GM23338 (cell line): ENCODE measurements at regions not wholly inside any gene's neighbourhood (a gene's known extent, or its start where the extent isn't known, plus 50 kb on each side); places are given as distances from the start of the nearest gene placed in this dataset.
A peak's percentile ranks its signal among the peaks of the same experiment; 100 is the strongest.

Experiments used
- ATAC-seq: fragments of 200-7000 bp; cut with Tn5 transposase; 3 replicates; pipeline ENCODE4 v1.9.1; 2020
- DNase-seq: peaks from one replicate; pipeline ENCODE4 v3.0.0-alpha.2; 2015; ENCODE audit warnings: low spot score
- H2AFZ ChIP-seq: fragments of 200-600 bp; sonication (generic); 2 replicates; pipeline ENCODE4 v1.8.0; 2016; ENCODE audit warnings: antibody characterized with exemption, mild to moderate bottlenecking, moderate library complexity
- H3F3A ChIP-seq: fragments of 200-600 bp; sonication (generic); replicated peaks from 2 replicates; pipeline ENCODE4 v1.8.0; 2017; ENCODE audit warnings: antibody characterized with exemption, mixed run types, low read depth
- H3K27ac ChIP-seq: fragments of 200-600 bp; sonication (generic); 2 replicates; pipeline ENCODE4 v1.6.1; 2016; ENCODE audit warnings: low read depth
- H3K27me3 ChIP-seq: fragments of 200-600 bp; sonication (generic); 2 replicates; pipeline ENCODE4 v1.8.0; 2016; ENCODE audit warnings: mild to moderate bottlenecking, mixed run types, moderate library complexity; ENCODE audit not compliant: insufficient read depth
- H3K36me3 ChIP-seq: fragments of 200-600 bp; sonication (generic); 2 replicates; pipeline ENCODE4 v1.8.0; 2016; ENCODE audit warnings: mild to moderate bottlenecking; ENCODE audit not compliant: insufficient read depth
- H3K4me1 ChIP-seq: fragments of 200-600 bp; sonication (generic); 2 replicates; pipeline ENCODE4 v1.8.0; 2016; ENCODE audit warnings: mild to moderate bottlenecking, moderate library complexity; ENCODE audit not compliant: insufficient read depth
- H3K4me2 ChIP-seq: fragments of 200-600 bp; sonication (generic); 2 replicates; pipeline ENCODE4 v1.7.1; 2017; ENCODE audit warnings: mixed run types
- H3K4me3 ChIP-seq: fragments of 200-600 bp; sonication (generic); 2 replicates; pipeline ENCODE4 v1.6.1; 2016; ENCODE audit warnings: mixed run types
- H3K79me2 ChIP-seq: fragments of 200-600 bp; sonication (generic); replicated peaks from 2 replicates; pipeline ENCODE4 v1.8.0; 2017; ENCODE audit warnings: mild to moderate bottlenecking; ENCODE audit not compliant: insufficient read depth
- H3K9me2 ChIP-seq: fragments of 200-600 bp; sonication (generic); 2 replicates; pipeline ENCODE4 v1.8.0; 2017; ENCODE audit not compliant: insufficient read depth
- H4K20me1 ChIP-seq: fragments of 200-600 bp; sonication (generic); replicated peaks from 2 replicates; pipeline ENCODE4 v1.8.0; 2017; ENCODE audit warnings: mild to moderate bottlenecking; ENCODE audit not compliant: insufficient read depth
- H3K27ac Mint-ChIP-seq: 2 replicates; pipeline ENCODE4 v1.8.0; 2020; ENCODE audit warnings: inconsistent platforms, mild to moderate bottlenecking, moderate library complexity, mixed read lengths
- H3K27me3 Mint-ChIP-seq: 3 replicates; pipeline ENCODE4 v1.8.0; 2022; ENCODE audit warnings: low read depth, mild to moderate bottlenecking, moderate library complexity, mixed read lengths, inconsistent platforms; ENCODE audit not compliant: insufficient read depth, poor library complexity
- H3K36me3 Mint-ChIP-seq: 3 replicates; pipeline ENCODE4 v1.8.0; 2021; ENCODE audit warnings: low read depth, mild to moderate bottlenecking, inconsistent platforms, moderate library complexity, mixed read lengths
- H3K4me1 Mint-ChIP-seq: 3 replicates; pipeline ENCODE4 v1.8.0; 2020; ENCODE audit warnings: mild to moderate bottlenecking, inconsistent platforms, mixed read lengths
- H3K4me3 Mint-ChIP-seq: 3 replicates; pipeline ENCODE4 v1.8.0; 2021; ENCODE audit warnings: moderate library complexity, mild to moderate bottlenecking, inconsistent platforms, mixed read lengths
- H3K9me3 Mint-ChIP-seq: 3 replicates; pipeline ENCODE4 v1.8.0; 2020; ENCODE audit warnings: moderate library complexity, mild to moderate bottlenecking, inconsistent platforms, mixed read lengths
- CREB1 ChIP-seq: fragments of 250-450 bp; sonication (Bioruptor Pico); IDR thresholded peaks from 2 replicates; pipeline ENCODE4 v1.5.0; 2020; ENCODE audit warnings: low read depth, mild to moderate bottlenecking, moderate library complexity
- CTCF ChIP-seq, 2 experiments: fragments of 200-600 bp in 1 of 2; sonication (generic) in 1 of 2; conservative IDR thresholded peaks; 2 replicates each; pipeline versions ENCODE4 v1.5.1 to v1.6.1; 2016 to 2017; ENCODE audit warnings: antibody characterized with exemption in 2 of 2, low read depth in 2 of 2, mild to moderate bottlenecking in 2 of 2, moderate library complexity in 1 of 2
- ETS1 ChIP-seq: IDR thresholded peaks from 2 replicates; pipeline ENCODE4 v1.6.1; 2016; ENCODE audit warnings: antibody characterized with exemption
- EZH2 ChIP-seq: fragments of 200-600 bp; sonication (generic); IDR thresholded peaks from one replicate; pipeline ENCODE4 v1.8.0; 2017; ENCODE audit warnings: antibody characterized with exemption, mild to moderate bottlenecking, low read depth; ENCODE audit not compliant: unreplicated experiment
- EZH2phosphoT487 ChIP-seq: fragments of 200-600 bp; sonication (generic); IDR thresholded peaks from one replicate; pipeline ENCODE4 v1.8.1; 2018; ENCODE audit warnings: antibody characterized with exemption; ENCODE audit not compliant: unreplicated experiment
- JUNB ChIP-seq: IDR thresholded peaks from one replicate; pipeline ENCODE4 v1.6.1; 2016; ENCODE audit warnings: antibody characterized with exemption; ENCODE audit not compliant: unreplicated experiment
- NANOG ChIP-seq: IDR thresholded peaks from 2 replicates; pipeline ENCODE4 v1.6.1; 2016; ENCODE audit warnings: antibody characterized with exemption, borderline replicate concordance
- POLR2AphosphoS5 ChIP-seq: IDR thresholded peaks from 2 replicates; pipeline ENCODE4 v1.6.1; 2016; ENCODE audit warnings: antibody characterized with exemption, low read depth
- REST ChIP-seq: IDR thresholded peaks from one replicate; pipeline ENCODE4 v1.6.1; 2018; ENCODE audit warnings: antibody characterized with exemption; ENCODE audit not compliant: unreplicated experiment
- STAT1 ChIP-seq: IDR thresholded peaks from one replicate; pipeline ENCODE4 v1.6.1; 2016; ENCODE audit warnings: antibody characterized with exemption; ENCODE audit not compliant: unreplicated experiment
- ZNF114 ChIP-seq: fragments of 250-450 bp; sonication (Bioruptor Pico); IDR thresholded peaks from 2 replicates; pipeline ENCODE4 v1.5.0; 2020; ENCODE audit warnings: mild to moderate bottlenecking, moderate library complexity
- ZNF331 ChIP-seq: fragments of 250-450 bp; sonication (Bioruptor Pico); IDR thresholded peaks from 2 replicates; pipeline ENCODE4 v1.5.0; 2020; ENCODE audit warnings: low read depth, mild to moderate bottlenecking, moderate library complexity
- ZNF462 ChIP-seq: fragments of 250-450 bp; sonication (Bioruptor Pico); IDR thresholded peaks from 2 replicates; pipeline ENCODE4 v1.5.0; 2020; ENCODE audit warnings: mild to moderate bottlenecking, moderate library complexity

- Mint-ChIP-seq H3K36me3 (no peaks in the 10 kb centered on the region), H3K9me3 (no peaks in the 10 kb centered on the region), H3K4me3 (no peak overlapping the region), H3K4me1 (no peaks in the 10 kb centered on the region; the same call in 2 of the 3 replicates), H3K27me3 (no peaks in the 10 kb centered on the region), H3K27ac (no peak overlapping the region)
- H3K79me2 ChIP-seq: no peaks in the 10 kb centered on the region
- H3K9me2 ChIP-seq: peaks cover 11% of the 10 kb centered on the region; the same call in 1 of the 2 replicates
- no peak overlapping the region for H3K27ac ChIP-seq
- TF ChIP-seq NANOG (no peak), POLR2AphosphoS5 (no peak), STAT1 (no peak), JUNB (no peak), CTCF (conservative IDR thresholded peaks at IDR 0.05; ENCODE audit: low read depth in 2 of 2) (no peak), REST (no peak), ZNF114 (CRISPR knock-in tag) (no peak), EZH2phosphoT487 (no peak), ZNF462 (CRISPR knock-in tag) (no peak), EZH2 (no peak), CREB1 (no peak), ETS1 (no peak), ZNF331 (CRISPR knock-in tag) (no peak)
- no peak for ATAC-seq
- no peak for DNase-seq
- H4K20me1 ChIP-seq: no peaks in the 10 kb centered on the region
- H2AFZ ChIP-seq: peak overlapping the region; percentile 69; the same call in 1 of the 2 replicates
- no peak overlapping the region for H3K4me2 ChIP-seq
- no peaks in the 10 kb centered on the region for H3F3A ChIP-seq
- no peaks in the 10 kb centered on the region for H3K27me3 ChIP-seq
- H3K4me1 ChIP-seq: no peaks in the 10 kb centered on the region
- H3K36me3 ChIP-seq: no peaks in the 10 kb centered on the region
- no peak overlapping the region for H3K4me3 ChIP-seq
These were observed 65.7 kb upstream of the DYRK2 start for GRCh38 chr12:67582844-67583243.
